PC-9 (cell line): ENCODE measurements at regions not wholly inside any gene's neighbourhood (a gene's known extent, or its start where the extent isn't known, plus 50 kb on each side); places are given as distances from the start of the nearest gene placed in this dataset.

Source experiments
- BruUV-seq: library from RNA; stranded (reverse); fragments of 400-500 nt; replicated peaks from 2 replicates; lab custom pipeline; 2021; lab: Mats Ljungman, UMichigan
- CTCF ChIA-PET: fragments of 300-600 bp; sonication (Branson Sonifier 250); formaldehyde crosslinking; loops from one replicate; lab custom pipeline; 2022; ENCODE audit warnings: antibody characterized with exemption; lab: Charles Lee
- POLR2A ChIA-PET: fragments of 300-600 bp; sonication (Branson Sonifier 250); formaldehyde crosslinking; loops from one replicate; lab custom pipeline; 2022; ENCODE audit warnings: antibody characterized with exemption; ENCODE audit not compliant: unreplicated experiment; lab: Charles Lee
- DNase-seq, 2 experiments: peaks; one replicate each; pipeline versions ENCODE4 v3.0.0 to v3.0.0-alpha.2; 2015 to 2022; ENCODE audit warnings: mixed read lengths in 1 of 2
- H2AFZ ChIP-seq: fragments of 200-600 bp; sonication (generic); 2 replicates; pipeline ENCODE4 v1.8.1; 2017; ENCODE audit warnings: antibody characterized with exemption
- H3F3A ChIP-seq: fragments of 200-600 bp; sonication (generic); 2 replicates; pipeline ENCODE4 v1.8.1; 2017; ENCODE audit warnings: antibody characterized with exemption, mild to moderate bottlenecking, low read depth; ENCODE audit not compliant: insufficient read depth
- H3K27ac ChIP-seq: fragments of 200-600 bp; sonication (generic); 2 replicates; pipeline ENCODE4 v1.6.1; 2016; ENCODE audit warnings: mixed run types
- H3K27me3 ChIP-seq: fragments of 200-600 bp; sonication (generic); 2 replicates; pipeline ENCODE4 v1.6.1; 2016; ENCODE audit warnings: low read depth, mixed run types; ENCODE audit not compliant: insufficient read depth
- H3K36me3 ChIP-seq: fragments of 200-600 bp; sonication (generic); 2 replicates; pipeline ENCODE4 v1.6.1; 2016; ENCODE audit warnings: low read depth, mixed run types
- H3K4me1 ChIP-seq: fragments of 200-600 bp; sonication (generic); replicated peaks from 2 replicates; pipeline ENCODE4 v1.6.1; 2016; ENCODE audit warnings: mixed run types; ENCODE audit not compliant: insufficient read depth
- H3K4me2 ChIP-seq: fragments of 200-600 bp; sonication (generic); 2 replicates; pipeline ENCODE4 v1.6.1; 2017; ENCODE audit warnings: mixed run types
- H3K4me3 ChIP-seq: fragments of 200-600 bp; sonication (generic); 2 replicates; pipeline ENCODE4 v1.6.1; 2016; ENCODE audit warnings: mixed run types
- H3K79me2 ChIP-seq: fragments of 200-600 bp; sonication (generic); 2 replicates; pipeline ENCODE4 v1.6.1; 2017; ENCODE audit warnings: low read depth, mixed run types
- H3K9me2 ChIP-seq: fragments of 200-600 bp; sonication (generic); 2 replicates; pipeline ENCODE4 v1.8.1; 2017; ENCODE audit warnings: mild to moderate bottlenecking; ENCODE audit not compliant: insufficient read depth
- H3K9me3 ChIP-seq: fragments of 200-600 bp; sonication (generic); 2 replicates; pipeline ENCODE4 v1.8.1; 2016; ENCODE audit warnings: low read depth; ENCODE audit not compliant: insufficient read depth
- H4K20me1 ChIP-seq: fragments of 200-600 bp; sonication (generic); 2 replicates; pipeline ENCODE4 v1.8.1; 2017; ENCODE audit not compliant: insufficient read depth
- EZH2 ChIP-seq: fragments of 200-600 bp; sonication (generic); IDR thresholded peaks from 2 replicates; pipeline ENCODE4 v1.8.0; 2017; ENCODE audit warnings: antibody characterized with exemption, low read depth
- intact Hi-C: fragments of 100-400 bp; cut with micrococcal nuclease; formaldehyde crosslinking; loops from one replicate; pipeline ENCODE4 v1.10.0; 2022; ENCODE audit not compliant: unreplicated experiment
- TF ChIP-seq, protein P1 (sequence below): fragments of 200-600 bp; sonication (generic); conservative IDR thresholded peaks from 2 replicates; pipeline ENCODE4 v1.6.1; 2017; ENCODE audit warnings: mixed run types, antibody characterized with exemption, mild to moderate bottlenecking, moderate library complexity

DNA sequence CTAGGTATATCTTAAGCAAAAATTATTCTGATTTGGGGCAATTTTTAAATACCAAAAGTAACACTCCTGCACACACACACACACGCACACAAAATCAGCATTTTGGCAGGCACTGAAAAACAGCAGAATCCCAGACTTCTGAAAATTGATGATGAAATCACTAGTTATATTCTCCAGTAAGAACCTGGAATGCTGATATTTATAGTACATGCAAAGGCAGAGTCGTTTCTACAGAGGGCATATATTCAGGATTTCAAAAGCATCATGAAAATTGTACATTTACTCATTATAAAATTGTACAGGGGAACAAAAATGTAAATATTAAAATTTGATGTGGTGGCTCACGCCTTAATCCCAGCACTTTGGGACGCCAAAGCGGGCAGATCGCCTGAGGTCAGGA is 352.5 kb upstream of the PITX2 start:
- TF ChIP-seq, protein P1, sequence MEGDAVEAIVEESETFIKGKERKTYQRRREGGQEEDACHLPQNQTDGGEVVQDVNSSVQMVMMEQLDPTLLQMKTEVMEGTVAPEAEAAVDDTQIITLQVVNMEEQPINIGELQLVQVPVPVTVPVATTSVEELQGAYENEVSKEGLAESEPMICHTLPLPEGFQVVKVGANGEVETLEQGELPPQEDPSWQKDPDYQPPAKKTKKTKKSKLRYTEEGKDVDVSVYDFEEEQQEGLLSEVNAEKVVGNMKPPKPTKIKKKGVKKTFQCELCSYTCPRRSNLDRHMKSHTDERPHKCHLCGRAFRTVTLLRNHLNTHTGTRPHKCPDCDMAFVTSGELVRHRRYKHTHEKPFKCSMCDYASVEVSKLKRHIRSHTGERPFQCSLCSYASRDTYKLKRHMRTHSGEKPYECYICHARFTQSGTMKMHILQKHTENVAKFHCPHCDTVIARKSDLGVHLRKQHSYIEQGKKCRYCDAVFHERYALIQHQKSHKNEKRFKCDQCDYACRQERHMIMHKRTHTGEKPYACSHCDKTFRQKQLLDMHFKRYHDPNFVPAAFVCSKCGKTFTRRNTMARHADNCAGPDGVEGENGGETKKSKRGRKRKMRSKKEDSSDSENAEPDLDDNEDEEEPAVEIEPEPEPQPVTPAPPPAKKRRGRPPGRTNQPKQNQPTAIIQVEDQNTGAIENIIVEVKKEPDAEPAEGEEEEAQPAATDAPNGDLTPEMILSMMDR = no peak
- TF ChIP-seq EZH2 = no peak
- ChIA-PET CTCF (no interaction called here), POLR2A (interaction anchor here (0.6 kb wide), 1 partner anchor 17 kb away, joined by 3 read pairs; no protein-coding TSS in a partner anchor)
- DNase-seq = no peak
- H3K4me3 ChIP-seq = no peak overlapping the region
- no peak overlapping the region for H3K27ac ChIP-seq
- H3K4me2 ChIP-seq = no peak overlapping the region
- no peaks in the 10 kb centered on the region for H3K9me2 ChIP-seq
- no peaks in the 10 kb centered on the region for H3K79me2 ChIP-seq
- intact Hi-C loops = no loop called here
- no peaks in the 10 kb centered on the region for H3K9me3 ChIP-seq
- H4K20me1 ChIP-seq = no peaks in the 10 kb centered on the region
- H3F3A ChIP-seq = no peaks in the 10 kb centered on the region
- H3K4me1 ChIP-seq = no peaks in the 10 kb centered on the region
- H3K36me3 ChIP-seq = no peaks in the 10 kb centered on the region
- no peaks in the 10 kb centered on the region for H3K27me3 ChIP-seq
- BruUV-seq = no TSS peak
- no peak overlapping the region for H2AFZ ChIP-seq

DNA sequence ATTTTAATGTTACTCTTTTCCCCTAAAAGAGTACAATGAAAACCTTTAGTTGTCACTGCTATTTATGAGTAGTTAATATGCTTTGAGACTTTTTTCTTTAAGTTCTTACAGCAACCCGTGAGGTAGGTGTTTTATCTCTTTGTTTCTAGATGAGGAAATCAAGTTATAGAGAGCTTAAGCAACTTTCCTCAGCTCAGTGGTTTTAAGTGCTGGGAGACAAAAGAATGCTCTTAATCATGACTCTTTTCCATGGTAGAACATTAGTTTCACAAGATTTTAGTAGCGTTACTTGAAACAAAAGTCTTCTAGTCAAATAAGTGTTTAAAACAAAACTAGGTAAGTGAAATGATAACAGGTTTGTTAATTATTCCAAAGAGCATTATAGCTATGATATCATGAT is 354.7 kb upstream of the PITX2 start:
- POLR2A ChIA-PET = no interaction called here
- intact Hi-C loops = no loop called here
- CTCF ChIA-PET = no interaction called here

DNA sequence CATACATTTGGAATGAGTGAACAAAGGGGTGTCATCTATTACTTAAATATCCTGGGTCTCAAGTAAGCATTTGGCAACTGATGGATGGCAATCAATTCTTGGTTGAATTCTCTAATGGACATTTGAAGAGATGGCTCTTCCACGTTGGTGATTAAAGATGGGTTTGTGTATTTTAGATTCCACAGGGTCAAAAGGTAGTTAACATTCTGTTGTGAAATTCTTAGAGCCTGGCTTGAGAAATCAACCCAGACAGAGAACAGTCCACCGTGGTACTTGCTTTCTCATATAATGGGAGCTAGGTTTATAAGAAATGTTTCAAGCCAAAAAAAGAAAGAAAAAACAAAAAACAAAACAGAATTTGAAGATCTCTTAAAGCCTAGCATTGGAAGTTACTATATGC is 355.9 kb upstream of the PITX2 start:
- Histone ChIP-seq H3K9me2 (no peaks in the 10 kb centered on the region), H2AFZ (no peak overlapping the region), H3K27ac (no peak overlapping the region), H3K9me3 (no peaks in the 10 kb centered on the region), H3K27me3 (no peaks in the 10 kb centered on the region), H3K36me3 (no peaks in the 10 kb centered on the region), H3F3A (no peaks in the 10 kb centered on the region), H4K20me1 (no peaks in the 10 kb centered on the region), H3K79me2 (no peaks in the 10 kb centered on the region), H3K4me2 (no peak overlapping the region), H3K4me3 (no peak overlapping the region), H3K4me1 (no peaks in the 10 kb centered on the region)
- CTCF ChIA-PET = interaction anchor here (0.6 kb wide), 1 partner anchor 460 kb away, joined by 3 read pairs; no protein-coding TSS in a partner anchor
- TF ChIP-seq EZH2 = no peak
- TF ChIP-seq, protein P1 = no peak
- POLR2A ChIA-PET = no interaction called here
- intact Hi-C loops = no loop called here
- DNase-seq = no peak
- no TSS peak for BruUV-seq

More for the DNA sequence above, 354.7 kb upstream of the PITX2 start:
- no peaks in the 10 kb centered on the region for H3K9me3 ChIP-seq
- TF ChIP-seq, protein P1 = no peak
- no peak for TF ChIP-seq EZH2
- no peak for DNase-seq
- no TSS peak for BruUV-seq
- no peaks in the 10 kb centered on the region for H3F3A ChIP-seq
- no peaks in the 10 kb centered on the region for H3K9me2 ChIP-seq
- no peaks in the 10 kb centered on the region for H3K79me2 ChIP-seq
- no peaks in the 10 kb centered on the region for H3K27me3 ChIP-seq
- H3K36me3 ChIP-seq = no peaks in the 10 kb centered on the region
- no peaks in the 10 kb centered on the region for H4K20me1 ChIP-seq
- H3K4me1 ChIP-seq = no peaks in the 10 kb centered on the region
- H3K4me2 ChIP-seq = no peak overlapping the region
- no peak overlapping the region for H2AFZ ChIP-seq
- H3K4me3 ChIP-seq = no peak overlapping the region
- H3K27ac ChIP-seq = no peak overlapping the region
